ENCODE measurements at regions not wholly inside any gene's neighbourhood (a gene's known extent, or its start where the extent isn't known, plus 50 kb on each side); places are given as distances from the start of the nearest gene placed in this dataset.

GRCh38 chr5:166433679-166434078 is 1857.8 kb upstream of the WWC1 start:
- TF ChIP-seq POLR2AphosphoS5 (IDR thresholded peaks at IDR 0.05; ENCODE audit: borderline replicate concordance, low read depth, low read length) (no peak), EZH2 (IDR thresholded peaks at IDR 0.05) (no peak), FOXP2 (optimal IDR thresholded peaks at IDR 0.05; ENCODE audit: control extremely low read depth, extremely low read length, insufficient read depth) (no peak)
